HL-60 (cell line): ENCODE measurements at regions not wholly inside any gene's neighbourhood (a gene's known extent, or its start where the extent isn't known, plus 50 kb on each side); places are given as distances from the start of the nearest gene placed in this dataset.

Experiments used
- CTCF ChIP-seq: IDR thresholded peaks from one replicate; pipeline ENCODE4 v1.5.1; 2011; ENCODE audit warnings: low read length, control low read depth, inconsistent platforms; ENCODE audit not compliant: insufficient read depth
- REST ChIP-seq: IDR thresholded peaks from 2 replicates; pipeline ENCODE4 v1.6.1; 2012; ENCODE audit warnings: low read depth; ENCODE audit not compliant: insufficient replicate concordance

DNA sequence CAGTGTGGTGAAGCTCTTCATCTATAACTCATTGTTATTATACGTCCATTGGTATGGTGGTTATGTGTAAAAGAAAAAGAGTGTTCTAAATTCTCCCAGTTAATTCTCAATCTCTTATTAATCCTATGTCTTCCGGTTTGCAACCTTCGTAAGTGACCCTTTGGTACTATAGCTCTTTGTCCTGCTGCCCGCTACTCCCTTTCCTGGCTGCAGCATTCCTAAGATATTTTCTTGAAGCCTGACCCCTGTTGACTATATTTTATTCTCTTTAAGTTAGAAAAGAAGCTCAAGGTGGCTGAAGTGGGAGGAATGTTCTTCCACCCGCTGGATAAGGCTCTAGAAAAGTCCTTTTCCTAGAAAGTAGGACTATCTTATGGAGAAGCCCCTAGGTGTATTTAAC, 684.8 kb downstream of the SOCS6 start:
- TF ChIP-seq REST = no peak
- no peak for TF ChIP-seq CTCF
